AG04449 (cell line): ENCODE measurements at regions not wholly inside any gene's neighbourhood (a gene's known extent, or its start where the extent isn't known, plus 50 kb on each side); places are given as distances from the start of the nearest gene placed in this dataset.

Experiments used
- CTCF ChIA-PET: fragments of 350-600 bp; formaldehyde crosslinking; extraction: SDS; loops from one replicate; lab custom pipeline; 2021; ENCODE audit warnings: antibody characterized with exemption; lab: Yijun Ruan, JAX
- POLR2A ChIA-PET: fragments of 400-600, 350-600 bp; formaldehyde crosslinking; extraction: SDS; loops from one replicate; lab custom pipeline; 2020; ENCODE audit warnings: antibody characterized with exemption, inconsistent platforms; lab: Yijun Ruan, JAX
- DNase-seq: peaks from one replicate; pipeline ENCODE4 v3.0.0-alpha.2; 2010; ENCODE audit warnings: low read depth, low spot score
- H3K4me3 ChIP-seq: 2 replicates; pipeline ENCODE4 v1.5.1; 2011; ENCODE audit warnings: low read depth, mild to moderate bottlenecking, control low read depth, low read length
- CTCF ChIP-seq: IDR thresholded peaks from one replicate; pipeline ENCODE4 v1.5.1; 2011; ENCODE audit warnings: mild to moderate bottlenecking, moderate library complexity, low read length, control low read depth, inconsistent platforms; ENCODE audit not compliant: insufficient read depth; ENCODE audit errors: missing control alignments

DNA sequence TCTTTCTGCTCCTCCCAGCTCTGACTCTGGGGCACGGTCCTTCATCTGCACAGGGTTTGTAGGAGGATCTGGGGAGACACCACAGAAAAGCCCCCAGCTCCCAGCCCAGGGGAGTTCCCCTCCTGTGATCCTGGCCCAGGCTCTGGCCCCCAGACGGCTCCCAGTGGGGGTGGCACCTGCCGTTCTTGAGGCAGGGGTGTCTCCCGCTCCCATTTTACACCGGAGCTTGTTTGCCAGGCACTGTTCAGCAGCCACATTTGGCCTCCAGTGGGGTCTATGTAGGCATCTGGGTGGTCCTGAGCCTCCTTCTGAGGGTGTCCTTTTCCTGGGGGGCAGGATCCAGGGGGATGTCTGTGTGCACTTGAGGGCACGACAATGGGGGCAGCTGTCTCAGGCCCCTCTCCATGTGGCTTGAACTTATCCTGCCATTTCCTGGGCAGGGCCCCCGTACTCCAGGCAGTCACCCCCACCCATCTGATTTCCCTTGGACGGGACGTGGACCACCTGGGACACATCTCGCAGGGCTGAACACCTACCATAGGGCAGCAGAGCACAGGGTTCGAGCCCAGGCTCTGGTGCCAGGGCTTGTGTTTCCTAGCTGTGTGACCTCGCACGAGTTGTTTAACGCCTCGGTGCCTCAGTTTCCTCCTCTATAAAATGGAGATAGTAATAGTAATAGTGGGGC is 275.0 kb upstream of the MVB12B start:
- POLR2A ChIA-PET = no interaction called here
- CTCF ChIA-PET = no interaction called here

DNA sequence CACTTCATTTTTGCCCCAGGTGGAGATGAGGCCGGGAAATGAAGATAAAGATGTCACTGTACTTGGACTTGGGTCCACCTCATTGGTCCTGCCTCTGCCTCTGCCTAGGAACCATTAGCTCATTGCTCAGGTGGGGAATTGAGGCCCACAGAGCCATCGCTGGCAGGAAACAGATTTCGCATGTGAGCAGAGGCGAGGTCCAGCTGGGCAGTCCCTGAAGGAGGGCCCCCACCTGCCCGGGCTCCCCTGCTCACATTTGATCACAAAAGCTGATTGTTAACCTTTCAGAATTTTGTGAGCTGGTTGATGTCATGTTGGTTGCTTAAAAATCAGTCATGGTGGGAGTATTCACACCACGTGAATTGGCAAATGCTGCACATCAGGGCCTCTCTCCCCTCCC is 273.8 kb upstream of the MVB12B start:
- POLR2A ChIA-PET = no interaction called here
- no peak for TF ChIP-seq CTCF
- CTCF ChIA-PET = no interaction called here
- H3K4me3 ChIP-seq = no peak overlapping the region
- no peak for DNase-seq

More for the DNA sequence above, 275.0 kb upstream of the MVB12B start:
- no peak for TF ChIP-seq CTCF
- DNase-seq = no peak
- no peak overlapping the region for H3K4me3 ChIP-seq

GRCh38 chr9:126053913-126054312 is 272.7 kb upstream of the MVB12B start:
- no peak for TF ChIP-seq CTCF

DNA sequence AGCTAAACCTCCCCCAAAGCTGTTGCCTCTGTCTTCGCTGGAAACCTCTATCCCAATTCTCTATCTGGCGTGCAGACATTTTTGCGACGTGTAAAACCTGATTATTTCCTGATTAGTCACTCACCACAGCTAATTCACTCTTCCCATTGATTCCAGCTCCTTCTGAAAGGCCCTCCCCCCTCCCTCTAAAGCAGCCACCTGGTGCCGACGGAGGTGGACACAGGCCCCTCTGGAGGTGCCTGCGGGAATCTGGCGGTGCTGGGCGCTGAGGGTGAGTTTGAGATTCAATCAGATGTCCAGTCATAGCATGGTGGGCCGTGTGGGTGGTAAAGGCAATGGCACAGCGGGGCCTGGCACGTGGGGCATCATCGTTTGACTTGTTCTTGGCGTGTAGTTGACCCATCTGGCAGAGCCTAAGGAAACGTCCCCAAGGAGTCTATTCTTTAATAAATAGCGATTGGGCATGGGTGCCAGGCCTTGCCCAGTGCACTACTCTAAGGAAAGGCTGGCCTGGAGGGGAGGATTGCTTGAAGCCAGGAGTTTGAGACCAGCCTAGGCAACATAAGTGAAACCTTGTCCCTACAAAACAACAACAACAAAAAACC is 271.1 kb upstream of the MVB12B start:
- POLR2A ChIA-PET = interaction anchor here (0.6 kb wide), 1 partner anchor 856 kb away, joined by 3 read pairs; no protein-coding TSS in a partner anchor

More at GRCh38 chr9:126053913-126054312, 272.7 kb upstream of the MVB12B start:
- ChIA-PET CTCF (interaction anchor here (1.3 kb wide), 1 partner anchor 31 kb away, joined by 4 read pairs; no protein-coding TSS in a partner anchor), POLR2A (no interaction called here)
- DNase-seq = no peak
- H3K4me3 ChIP-seq = no peak overlapping the region

GRCh38 chr9:126056312-126057021 is 270.2 kb upstream of the MVB12B start:
- DNase-seq = no peak
- H3K4me3 ChIP-seq = no peak overlapping the region
- ChIA-PET POLR2A (no interaction called here), CTCF (no interaction called here)
- no peak for TF ChIP-seq CTCF

More for the DNA sequence above, 271.1 kb upstream of the MVB12B start:
- peak; percentile 5 for DNase-seq
- CTCF ChIA-PET = interaction anchor here (1.3 kb wide), 1 partner anchor 32 kb away, joined by 4 read pairs; no protein-coding TSS in a partner anchor
- TF ChIP-seq CTCF = no peak
- H3K4me3 ChIP-seq = no peak overlapping the region

GRCh38 chr9:126057121-126057825 is 269.4 kb upstream of the MVB12B start:
- POLR2A ChIA-PET = no interaction called here
- no peak for DNase-seq
- CTCF ChIA-PET = no interaction called here
- H3K4me3 ChIP-seq = no peak overlapping the region
- TF ChIP-seq CTCF = no peak
